Smooth muscle cell (in vitro differentiated cells): ENCODE measurements at regions not wholly inside any gene's neighbourhood (a gene's known extent, or its start where the extent isn't known, plus 50 kb on each side); places are given as distances from the start of the nearest gene placed in this dataset.
A peak's percentile ranks its signal among the peaks of the same experiment; 100 is the strongest.

ENCODE experiments used
- DNase-seq: peaks from one replicate; lab custom pipeline; 2025; ENCODE audit not compliant: unreplicated experiment; lab: John Stamatoyannopoulos, UW
- H2AFZ ChIP-seq: fragments of 200-600 bp; sonication (generic); 2 replicates; pipeline ENCODE4 v1.6.0; 2016; ENCODE audit warnings: antibody characterized with exemption, low read depth, mild to moderate bottlenecking
- H3F3A ChIP-seq: fragments of 200-600 bp; sonication (generic); 2 replicates; pipeline ENCODE4 v1.6.0; 2017; ENCODE audit warnings: antibody characterized with exemption, low read depth
- H3K27ac ChIP-seq: fragments of 200-600 bp; sonication (generic); 2 replicates; pipeline ENCODE4 v1.5.1; 2016; ENCODE audit warnings: low read depth, mild to moderate bottlenecking
- H3K27me3 ChIP-seq: fragments of 200-600 bp; sonication (generic); 2 replicates; pipeline ENCODE4 v1.6.1; 2016; ENCODE audit warnings: low read depth, mild to moderate bottlenecking
- H3K36me3 ChIP-seq: fragments of 200-600 bp; sonication (generic); 2 replicates; pipeline ENCODE4 v1.5.1; 2016; ENCODE audit warnings: low read depth
- H3K4me1 ChIP-seq: fragments of 200-600 bp; sonication (generic); 2 replicates; pipeline ENCODE4 v1.5.1; 2016; ENCODE audit warnings: low read depth
- H3K4me2 ChIP-seq: fragments of 200-600 bp; sonication (generic); 2 replicates; pipeline ENCODE4 v1.6.0; 2016; ENCODE audit warnings: mild to moderate bottlenecking
- H3K4me3 ChIP-seq: fragments of 200-600 bp; sonication (generic); 2 replicates; pipeline ENCODE4 v1.5.1; 2016; ENCODE audit warnings: mild to moderate bottlenecking
- H3K79me2 ChIP-seq: fragments of 200-600 bp; sonication (generic); 2 replicates; pipeline ENCODE4 v1.6.0; 2016; ENCODE audit warnings: low read depth, mild to moderate bottlenecking
- H3K9ac ChIP-seq: fragments of 200-600 bp; sonication (generic); 2 replicates; pipeline ENCODE4 v1.6.0; 2016; ENCODE audit warnings: low read depth
- H3K9me3 ChIP-seq: fragments of 200-600 bp; sonication (generic); replicated peaks from 2 replicates; pipeline ENCODE4 v1.5.1; 2016; ENCODE audit warnings: low read depth
- H4K20me1 ChIP-seq: fragments of 200-600 bp; sonication (generic); 2 replicates; pipeline ENCODE4 v1.6.0; 2016; ENCODE audit warnings: low read depth
- CTCF ChIP-seq: fragments of 200-600 bp; sonication (generic); IDR thresholded peaks from 2 replicates; pipeline ENCODE4 v1.5.1; 2017; ENCODE audit warnings: borderline replicate concordance, mild to moderate bottlenecking, antibody characterized with exemption; ENCODE audit not compliant: insufficient read depth, poor library complexity, severe bottlenecking
- WGBS: methylation state at CpG from one replicate; pipeline ENCODE4 v1.1.7; 2016; ENCODE audit warnings: low lambda C conversion rate; 5-methylcytosine and 5-hydroxymethylcytosine counted together

- Histone ChIP-seq H3K27me3 (no peaks in the 10 kb centered on the region), H3K9ac (no peak overlapping the region), H3K4me1 (no peaks in the 10 kb centered on the region), H2AFZ (no peak overlapping the region), H3K9me3 (no peaks in the 10 kb centered on the region), H3K79me2 (no peaks in the 10 kb centered on the region), H3K36me3 (no peaks in the 10 kb centered on the region), H3K27ac (no peak overlapping the region), H4K20me1 (no peaks in the 10 kb centered on the region), H3K4me3 (no peak overlapping the region), H3F3A (no peaks in the 10 kb centered on the region), H3K4me2 (no peak overlapping the region)
- TF ChIP-seq CTCF = no peak
- 78% methylated on average over 3 of the region's 3 CpGs for WGBS
- DNase-seq = no peak
Measured at GRCh38 chr2:189231719-189232323, 52.3 kb upstream of the COL5A2 start.

GRCh38 chr2:189232759-189233406 is 53.3 kb upstream of the COL5A2 start:
- no peak overlapping the region for H3K4me2 ChIP-seq
- TF ChIP-seq CTCF = no peak
- peak overlapping the region; percentile 26 for H2AFZ ChIP-seq
- no peaks in the 10 kb centered on the region for H3F3A ChIP-seq
- no peaks in the 10 kb centered on the region for H3K9me3 ChIP-seq
- no peak overlapping the region for H3K4me3 ChIP-seq
- H3K9ac ChIP-seq = no peak overlapping the region
- no peaks in the 10 kb centered on the region for H3K27me3 ChIP-seq
- H3K79me2 ChIP-seq = no peaks in the 10 kb centered on the region
- H3K27ac ChIP-seq = no peak overlapping the region
- H3K4me1 ChIP-seq = no peaks in the 10 kb centered on the region
- H4K20me1 ChIP-seq = no peaks in the 10 kb centered on the region
- no peak for DNase-seq
- no peaks in the 10 kb centered on the region for H3K36me3 ChIP-seq

GRCh38 chr2:189233527-189233926 is 54.0 kb upstream of the COL5A2 start:
- 92% methylated on average over 2 of the region's 2 CpGs for WGBS
- Histone ChIP-seq H3F3A (no peaks in the 10 kb centered on the region), H3K4me1 (no peaks in the 10 kb centered on the region), H4K20me1 (no peaks in the 10 kb centered on the region), H3K9me3 (no peaks in the 10 kb centered on the region), H3K9ac (no peak overlapping the region), H3K27me3 (no peaks in the 10 kb centered on the region), H2AFZ (peak overlapping the region; percentile 26), H3K79me2 (no peaks in the 10 kb centered on the region), H3K4me3 (no peak overlapping the region), H3K27ac (no peak overlapping the region), H3K4me2 (no peak overlapping the region), H3K36me3 (no peaks in the 10 kb centered on the region)
- TF ChIP-seq CTCF = no peak
- DNase-seq = no peak

- H3K9me3 ChIP-seq = no peaks in the 10 kb centered on the region
- no peaks in the 10 kb centered on the region for H3K27me3 ChIP-seq
- no peak for TF ChIP-seq CTCF
- H3K4me3 ChIP-seq = no peak overlapping the region
- no peak overlapping the region for H3K9ac ChIP-seq
- no peak overlapping the region for H3K27ac ChIP-seq
- H3K79me2 ChIP-seq = no peaks in the 10 kb centered on the region
- H3K4me1 ChIP-seq = no peaks in the 10 kb centered on the region
- H2AFZ ChIP-seq = no peak overlapping the region
- no peak overlapping the region for H3K4me2 ChIP-seq
- no peaks in the 10 kb centered on the region for H3F3A ChIP-seq
- no peaks in the 10 kb centered on the region for H3K36me3 ChIP-seq
- DNase-seq = no peak
- no peaks in the 10 kb centered on the region for H4K20me1 ChIP-seq
Measured at GRCh38 chr2:189234991-189235390, 55.4 kb upstream of the COL5A2 start.
